Astrocyte of the cerebellum (primary cell): ENCODE measurements at regions not wholly inside any gene's neighbourhood (a gene's known extent, or its start where the extent isn't known, plus 50 kb on each side); places are given as distances from the start of the nearest gene placed in this dataset.

Experiments used
- DNase-seq: peaks from one replicate; pipeline ENCODE4 v3.0.0-alpha.2; 2011; ENCODE audit warnings: low read depth
- H3K4me3 ChIP-seq: 2 replicates; pipeline ENCODE4 v1.5.1; 2011; ENCODE audit warnings: mild to moderate bottlenecking, low read depth, low read length, moderate library complexity
- in situ Hi-C: cut with HindIII; loops from 2 replicates; pipeline ENCODE4 v1.10.0; 2017; ENCODE audit warnings: low sequenced_read_pairs
- TF ChIP-seq, protein P1 (sequence below): IDR thresholded peaks from 2 replicates; pipeline ENCODE4 v1.5.1; 2012; ENCODE audit warnings: low read length, low read depth, moderate library complexity, mild to moderate bottlenecking; ENCODE audit errors: missing control alignments

DNA sequence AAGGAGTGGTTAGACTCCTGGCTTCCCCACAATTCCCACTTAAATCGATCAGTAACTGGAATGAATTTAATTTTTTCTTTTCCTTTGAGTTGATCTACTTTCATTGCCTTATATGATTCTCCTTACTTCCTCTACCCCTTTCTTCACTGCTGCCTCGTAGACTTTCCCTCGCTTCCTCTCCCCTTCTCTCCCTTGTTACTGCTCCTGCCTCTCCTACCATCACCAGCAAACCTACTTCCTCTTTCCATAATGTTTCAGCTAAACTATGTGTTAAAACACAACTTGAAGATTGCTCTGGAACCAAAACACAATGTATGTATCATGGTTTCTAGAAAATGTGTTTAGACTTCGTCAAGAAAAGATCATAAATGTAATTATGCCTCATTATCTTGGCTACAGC is 132.0 kb upstream of the TET2 start:
- no peak for DNase-seq
- no peak overlapping the region for H3K4me3 ChIP-seq
- TF ChIP-seq, protein P1, sequence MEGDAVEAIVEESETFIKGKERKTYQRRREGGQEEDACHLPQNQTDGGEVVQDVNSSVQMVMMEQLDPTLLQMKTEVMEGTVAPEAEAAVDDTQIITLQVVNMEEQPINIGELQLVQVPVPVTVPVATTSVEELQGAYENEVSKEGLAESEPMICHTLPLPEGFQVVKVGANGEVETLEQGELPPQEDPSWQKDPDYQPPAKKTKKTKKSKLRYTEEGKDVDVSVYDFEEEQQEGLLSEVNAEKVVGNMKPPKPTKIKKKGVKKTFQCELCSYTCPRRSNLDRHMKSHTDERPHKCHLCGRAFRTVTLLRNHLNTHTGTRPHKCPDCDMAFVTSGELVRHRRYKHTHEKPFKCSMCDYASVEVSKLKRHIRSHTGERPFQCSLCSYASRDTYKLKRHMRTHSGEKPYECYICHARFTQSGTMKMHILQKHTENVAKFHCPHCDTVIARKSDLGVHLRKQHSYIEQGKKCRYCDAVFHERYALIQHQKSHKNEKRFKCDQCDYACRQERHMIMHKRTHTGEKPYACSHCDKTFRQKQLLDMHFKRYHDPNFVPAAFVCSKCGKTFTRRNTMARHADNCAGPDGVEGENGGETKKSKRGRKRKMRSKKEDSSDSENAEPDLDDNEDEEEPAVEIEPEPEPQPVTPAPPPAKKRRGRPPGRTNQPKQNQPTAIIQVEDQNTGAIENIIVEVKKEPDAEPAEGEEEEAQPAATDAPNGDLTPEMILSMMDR, result no peak
- in situ Hi-C loops, result no loop called here

DNA sequence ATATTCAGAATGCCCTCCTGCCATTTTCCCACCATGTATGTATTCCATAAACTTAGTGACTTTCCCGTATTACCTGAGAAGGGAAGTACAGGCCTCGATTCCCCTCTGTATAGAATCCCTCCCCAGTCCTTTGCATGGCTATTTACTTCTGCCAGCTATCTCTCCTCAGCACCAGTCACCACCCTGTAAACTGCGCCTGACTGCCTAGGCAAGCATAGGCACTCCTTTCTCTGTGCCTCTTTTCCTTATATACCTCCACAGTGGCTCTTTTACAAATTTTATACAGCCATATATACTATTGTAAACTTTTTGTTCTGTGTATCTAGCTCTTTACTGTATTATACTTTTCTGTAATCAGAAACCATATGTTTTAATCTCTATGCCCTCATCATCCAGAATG is 130.9 kb upstream of the TET2 start:
- in situ Hi-C loops, result no loop called here
- TF ChIP-seq, protein P1, result no peak
- H3K4me3 ChIP-seq, result no peak overlapping the region
- no peak for DNase-seq

DNA sequence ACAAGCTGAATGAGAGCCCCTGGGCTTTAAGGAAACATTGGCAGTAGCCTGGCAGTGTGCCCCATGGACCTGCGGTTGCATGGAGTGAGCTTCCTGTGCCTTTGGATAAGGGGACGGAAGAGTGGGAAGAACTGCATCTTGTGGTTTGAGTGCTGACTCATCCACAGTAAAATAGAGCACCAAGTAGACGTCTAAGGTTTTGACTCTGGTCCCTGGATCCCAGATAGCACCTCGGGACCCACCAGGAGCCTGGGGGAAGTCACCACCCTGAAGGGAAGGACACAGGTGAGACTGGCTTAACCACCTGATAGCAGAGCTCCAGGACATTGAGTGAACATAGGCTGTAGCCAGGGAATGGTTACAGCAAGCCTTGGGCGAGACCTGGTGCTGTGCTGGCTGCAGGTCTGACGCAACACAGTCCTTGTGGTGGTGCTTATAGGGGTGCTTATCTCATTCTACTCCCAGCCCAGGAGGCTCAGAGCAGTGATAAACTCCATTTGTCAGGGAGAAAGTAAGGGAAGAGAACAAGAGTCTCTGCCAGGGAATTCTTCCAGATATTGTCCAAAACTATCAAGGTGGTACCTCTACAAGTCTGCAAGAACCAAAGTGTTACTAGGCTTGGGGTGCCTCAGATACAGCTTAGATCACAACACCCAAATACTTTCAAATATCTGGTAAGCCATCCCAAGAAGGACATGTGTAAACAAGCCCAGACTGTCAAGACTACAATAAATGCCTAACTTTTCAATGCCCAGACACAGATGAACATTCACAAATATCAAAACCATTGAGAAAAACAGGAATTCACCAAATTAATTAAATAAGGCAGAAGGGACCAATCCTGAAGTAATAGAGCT is 123.6 kb upstream of the TET2 start:
- in situ Hi-C loops, result no loop called here
- DNase-seq, result peak; percentile 12

DNA sequence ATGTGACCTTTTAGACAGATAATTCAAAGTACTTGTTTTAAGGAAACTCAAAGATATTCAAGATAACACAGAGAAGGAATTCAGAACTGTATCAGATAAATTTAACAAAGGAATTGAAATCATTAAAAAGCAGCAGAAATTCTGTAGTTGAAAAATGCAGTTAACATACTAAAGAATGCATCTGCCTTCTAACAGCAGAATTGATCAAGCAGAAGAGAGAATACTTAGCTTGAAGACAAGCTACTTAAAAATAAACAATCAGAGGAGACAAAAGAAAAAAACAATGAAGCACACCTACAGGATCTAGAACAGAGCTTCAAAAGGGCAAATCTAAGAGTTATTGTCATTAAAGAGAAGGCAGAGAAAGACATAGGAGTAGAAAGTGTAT is 123.0 kb upstream of the TET2 start:
- DNase-seq, result no peak
- no peak overlapping the region for H3K4me3 ChIP-seq
- in situ Hi-C loops, result no loop called here
- TF ChIP-seq, protein P1, result no peak

More for the DNA sequence above, 123.6 kb upstream of the TET2 start:
- H3K4me3 ChIP-seq, result no peak overlapping the region
- TF ChIP-seq, protein P1, result no peak

DNA sequence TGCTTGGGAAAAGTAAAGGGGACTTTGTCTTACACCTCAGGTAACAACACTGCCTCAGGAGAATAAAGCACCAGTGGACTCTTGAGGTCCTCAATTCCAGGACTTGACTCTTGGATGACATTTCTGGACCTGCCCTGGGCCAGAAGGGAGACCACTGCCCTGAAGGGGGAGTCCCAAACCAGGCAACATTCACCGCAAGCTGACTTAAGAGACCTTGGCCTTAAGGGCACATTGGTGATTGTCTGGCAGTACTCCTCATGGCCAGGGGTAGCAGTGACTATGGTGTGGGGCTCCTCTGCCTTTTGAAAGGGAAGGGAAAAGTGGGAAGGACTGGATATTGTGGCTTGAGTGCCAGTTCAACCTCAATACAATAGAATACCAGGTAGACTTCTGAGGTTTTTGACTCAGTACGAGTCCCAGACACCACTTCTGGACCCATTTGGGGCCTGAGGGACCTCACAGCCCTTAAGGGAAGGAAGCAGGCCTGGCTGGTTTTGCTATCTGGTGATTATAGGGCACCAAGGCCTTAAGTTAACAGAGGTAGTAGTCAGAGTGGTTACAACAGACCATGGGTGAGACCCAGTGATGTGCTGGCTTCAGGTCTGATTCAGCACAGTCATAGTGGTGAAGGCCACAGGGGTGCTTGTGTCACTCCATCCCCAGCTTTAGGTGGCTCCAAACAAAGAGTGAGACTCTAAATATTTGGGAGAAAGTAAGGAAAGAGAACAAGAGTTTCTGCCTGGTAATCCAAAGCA is 121.2 kb upstream of the TET2 start:
- no peak for DNase-seq
- TF ChIP-seq, protein P1, result no peak
- no peak overlapping the region for H3K4me3 ChIP-seq
- in situ Hi-C loops, result no loop called here

DNA sequence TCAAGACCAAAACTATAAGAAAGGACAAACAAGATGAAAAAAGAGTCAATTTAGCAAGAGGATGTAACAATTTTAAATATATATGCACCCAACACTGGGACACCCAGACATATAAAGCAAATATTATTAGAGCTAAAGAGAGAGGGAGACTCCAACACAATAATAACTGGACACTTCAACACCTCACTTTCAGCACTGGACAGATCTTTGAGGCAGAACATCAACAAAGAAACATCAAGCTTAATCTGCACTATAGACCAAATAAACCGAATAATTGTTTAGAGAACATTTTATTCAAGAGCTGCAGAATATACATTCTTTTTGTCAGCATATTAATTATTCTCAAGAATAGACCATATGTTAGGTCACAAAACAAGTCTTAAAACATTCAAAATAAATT is 109.7 kb upstream of the TET2 start:
- TF ChIP-seq, protein P1, result no peak
- DNase-seq, result no peak
- H3K4me3 ChIP-seq, result no peak overlapping the region
- in situ Hi-C loops, result no loop called here
